GM12865 (cell line): ENCODE measurements at regions not wholly inside any gene's neighbourhood (a gene's known extent, or its start where the extent isn't known, plus 50 kb on each side); places are given as distances from the start of the nearest gene placed in this dataset.
"Not testable (repeated sequence)": the region's sequence is repeated elsewhere in the genome, so short reads cannot be mapped to it uniquely, and the experiment has no call there.

ENCODE experiments used
- DNase-seq: peaks from one replicate; pipeline ENCODE4 v3.0.0; 2010; ENCODE audit warnings: low read depth
- H3K4me3 ChIP-seq: 2 replicates; pipeline ENCODE4 v1.5.1; 2011; ENCODE audit warnings: mild to moderate bottlenecking, low read depth, low read length, control low read depth
- CTCF ChIP-seq: IDR thresholded peaks from 2 replicates; pipeline ENCODE4 v1.5.1; 2011; ENCODE audit warnings: low read length, control low read depth, low read depth, inconsistent platforms; ENCODE audit not compliant: insufficient read depth; ENCODE audit errors: missing control alignments

GRCh38 chr16:59645194-59645593 is 911.1 kb upstream of the GOT2 start:
- no peak for TF ChIP-seq CTCF
- no peak for DNase-seq
- no peak overlapping the region for H3K4me3 ChIP-seq

GRCh38 chr16:59635674-59636073 is 901.6 kb upstream of the GOT2 start:
- no peak for DNase-seq
- TF ChIP-seq CTCF = no peak
- H3K4me3 ChIP-seq = no peak overlapping the region

- no peak for DNase-seq
- TF ChIP-seq CTCF = no peak
- H3K4me3 ChIP-seq = no peak overlapping the region
Measured at GRCh38 chr16:59634951-59635350, 900.8 kb upstream of the GOT2 start.

GRCh38 chr16:59634004-59634579 is 900.0 kb upstream of the GOT2 start:
- no peak overlapping the region for H3K4me3 ChIP-seq
- TF ChIP-seq CTCF = no peak
- no peak for DNase-seq

- DNase-seq = no peak
- H3K4me3 ChIP-seq = no peak overlapping the region
- TF ChIP-seq CTCF = no peak
Measured at GRCh38 chr16:59632276-59632855, 898.2 kb upstream of the GOT2 start.

GRCh38 chr16:59624381-59624780 is 890.3 kb upstream of the GOT2 start:
- not testable (repeated sequence) for H3K4me3 ChIP-seq, DNase-seq

- TF ChIP-seq CTCF = no peak
Measured at GRCh38 chr16:59614466-59615240, 880.5 kb upstream of the GOT2 start.

GRCh38 chr16:59612910-59613620 is 878.9 kb upstream of the GOT2 start:
- DNase-seq = not testable (repeated sequence)

More at GRCh38 chr16:59614466-59615240, 880.5 kb upstream of the GOT2 start:
- no peak for DNase-seq
- no peak overlapping the region for H3K4me3 ChIP-seq

More at GRCh38 chr16:59612910-59613620, 878.9 kb upstream of the GOT2 start:
- not testable (repeated sequence) for H3K4me3 ChIP-seq
